Astrocyte (in vitro differentiated cells and primary cell): ENCODE measurements at regions not wholly inside any gene's neighbourhood (a gene's known extent, or its start where the extent isn't known, plus 50 kb on each side); places are given as distances from the start of the nearest gene placed in this dataset.

Experiments
- DNase-seq: peaks from one replicate; pipeline ENCODE4 v3.0.0-alpha.2; 2010; ENCODE audit warnings: low read depth
- FAIRE-seq: peaks from 2 replicates; lab custom pipeline; 2011; peaks lifted over from hg19 to GRCh38; lab: Jason Lieb, UNC
- H2AFZ ChIP-seq: 2 replicates; pipeline ENCODE4 v1.6.0; 2012; ENCODE audit warnings: low read depth, low read length, inconsistent platforms
- H3K27ac ChIP-seq: 2 replicates; pipeline ENCODE4 v1.5.1; 2011; ENCODE audit warnings: low read depth, low read length, inconsistent platforms
- H3K27me3 ChIP-seq: 2 replicates; pipeline ENCODE4 v1.6.0; 2011; ENCODE audit warnings: low read length, inconsistent platforms; ENCODE audit not compliant: insufficient read depth
- H3K36me3 ChIP-seq: 2 replicates; pipeline ENCODE4 v1.5.1; 2011; ENCODE audit warnings: low read length, inconsistent platforms; ENCODE audit not compliant: insufficient read depth
- H3K4me1 ChIP-seq: 2 replicates; pipeline ENCODE4 v1.5.1; 2011; ENCODE audit warnings: low read length, inconsistent platforms; ENCODE audit not compliant: insufficient read depth
- H3K4me2 ChIP-seq: 2 replicates; pipeline ENCODE4 v1.6.0; 2012; ENCODE audit warnings: low read length, inconsistent platforms
- H3K4me3 ChIP-seq: 2 replicates; pipeline ENCODE4 v1.5.1; 2011; ENCODE audit warnings: low read depth, mild to moderate bottlenecking, low read length, inconsistent platforms; ENCODE audit not compliant: insufficient read depth
- H3K79me2 ChIP-seq: 2 replicates; pipeline ENCODE4 v1.6.0; 2012; ENCODE audit warnings: mild to moderate bottlenecking, low read length, inconsistent platforms; ENCODE audit not compliant: insufficient read depth
- H3K9ac ChIP-seq: 2 replicates; pipeline ENCODE4 v1.6.0; 2012; ENCODE audit warnings: mild to moderate bottlenecking, low read length, inconsistent platforms
- H3K9me3 ChIP-seq: 2 replicates; pipeline ENCODE4 v1.5.1; 2012; ENCODE audit warnings: low read depth, mild to moderate bottlenecking, low read length, inconsistent platforms; ENCODE audit not compliant: insufficient read depth
- H4K20me1 ChIP-seq: 2 replicates; pipeline ENCODE4 v1.6.0; 2012; ENCODE audit warnings: low read length, inconsistent platforms; ENCODE audit not compliant: insufficient read depth
- H3K27ac Mint-ChIP-seq: one replicate; pipeline ENCODE4 v1.8.0; 2021; ENCODE audit warnings: mild to moderate bottlenecking, mixed read lengths; ENCODE audit not compliant: unreplicated experiment
- H3K27me3 Mint-ChIP-seq: one replicate; pipeline ENCODE4 v1.8.0; 2021; ENCODE audit warnings: low read depth, mixed read lengths; ENCODE audit not compliant: unreplicated experiment
- H3K36me3 Mint-ChIP-seq: one replicate; pipeline ENCODE4 v1.8.0; 2021; ENCODE audit warnings: low read depth, mixed read lengths; ENCODE audit not compliant: unreplicated experiment
- H3K4me1 Mint-ChIP-seq: one replicate; pipeline ENCODE4 v1.8.0; 2021; ENCODE audit warnings: low read depth, mixed read lengths; ENCODE audit not compliant: unreplicated experiment
- H3K4me3 Mint-ChIP-seq: one replicate; pipeline ENCODE4 v1.8.0; 2021; ENCODE audit warnings: mild to moderate bottlenecking, moderate library complexity, mixed read lengths; ENCODE audit not compliant: unreplicated experiment
- H3K9me3 Mint-ChIP-seq: one replicate; pipeline ENCODE4 v1.8.0; 2021; ENCODE audit warnings: mild to moderate bottlenecking, mixed read lengths; ENCODE audit not compliant: unreplicated experiment
- CTCF ChIP-seq: IDR thresholded peaks from 2 replicates; pipeline ENCODE4 v1.5.1; 2011; ENCODE audit warnings: low read depth, mild to moderate bottlenecking, inconsistent platforms, low read length, moderate library complexity; ENCODE audit not compliant: insufficient read depth
- EZH2 ChIP-seq: IDR thresholded peaks from 2 replicates; pipeline ENCODE4 v1.6.1; 2012; ENCODE audit warnings: mild to moderate bottlenecking, low read length, inconsistent platforms; ENCODE audit not compliant: insufficient read depth

GRCh38 chr14:65866448-65866847 is 453.9 kb downstream of the FUT8 start:
- Histone ChIP-seq H3K9me3 (no peaks in the 10 kb centered on the region), H3K36me3 (no peaks in the 10 kb centered on the region), H2AFZ (no peak overlapping the region), H3K9ac (no peak overlapping the region), H3K4me3 (no peak overlapping the region), H3K4me1 (no peaks in the 10 kb centered on the region), H3K27ac (no peak overlapping the region), H3K79me2 (no peaks in the 10 kb centered on the region), H3K27me3 (peaks cover 4% of the 10 kb centered on the region), H3K4me2 (no peak overlapping the region), H4K20me1 (no peaks in the 10 kb centered on the region)
- no peak for DNase-seq
- Mint-ChIP-seq H3K27ac (no peak overlapping the region), H3K9me3 (no peaks in the 10 kb centered on the region), H3K27me3 (peaks cover 3% of the 10 kb centered on the region), H3K4me1 (no peaks in the 10 kb centered on the region), H3K36me3 (no peaks in the 10 kb centered on the region), H3K4me3 (no peak overlapping the region)
- no peak for FAIRE-seq
- TF ChIP-seq CTCF (no peak), EZH2 (no peak)

- no peak overlapping the region for H2AFZ ChIP-seq
- H3K79me2 ChIP-seq, result no peaks in the 10 kb centered on the region
- H3K27me3 ChIP-seq, result peaks cover 4% of the 10 kb centered on the region
- H3K27ac ChIP-seq, result no peak overlapping the region
- FAIRE-seq (no peak), DNase-seq (no peak)
- no peak overlapping the region for H3K4me2 ChIP-seq
- no peaks in the 10 kb centered on the region for H3K36me3 ChIP-seq
- Mint-ChIP-seq H3K27ac (no peak overlapping the region), H3K27me3 (peaks cover 3% of the 10 kb centered on the region), H3K4me3 (no peak overlapping the region), H3K4me1 (no peaks in the 10 kb centered on the region), H3K36me3 (no peaks in the 10 kb centered on the region), H3K9me3 (no peaks in the 10 kb centered on the region)
- no peaks in the 10 kb centered on the region for H3K4me1 ChIP-seq
- H3K4me3 ChIP-seq, result no peak overlapping the region
- H3K9ac ChIP-seq, result no peak overlapping the region
- no peaks in the 10 kb centered on the region for H4K20me1 ChIP-seq
- TF ChIP-seq EZH2 (no peak), CTCF (no peak)
- no peaks in the 10 kb centered on the region for H3K9me3 ChIP-seq
These were observed 454.4 kb downstream of the FUT8 start for GRCh38 chr14:65866886-65867285.

GRCh38 chr14:65867333-65867732 is 454.8 kb downstream of the FUT8 start:
- no peak for DNase-seq
- Histone ChIP-seq H3K4me3 (no peak overlapping the region), H3K4me2 (no peak overlapping the region), H2AFZ (no peak overlapping the region), H3K27ac (no peak overlapping the region), H3K27me3 (peaks cover 4% of the 10 kb centered on the region), H3K9me3 (no peaks in the 10 kb centered on the region), H3K36me3 (no peaks in the 10 kb centered on the region), H3K79me2 (no peaks in the 10 kb centered on the region), H3K9ac (no peak overlapping the region), H4K20me1 (no peaks in the 10 kb centered on the region), H3K4me1 (no peaks in the 10 kb centered on the region)
- H3K4me1 Mint-ChIP-seq, result no peaks in the 10 kb centered on the region
- no peak overlapping the region for H3K27ac Mint-ChIP-seq
- H3K27me3 Mint-ChIP-seq, result peaks cover 3% of the 10 kb centered on the region
- FAIRE-seq, result no peak
- no peak overlapping the region for H3K4me3 Mint-ChIP-seq
- TF ChIP-seq CTCF (no peak), EZH2 (no peak)
- H3K9me3 Mint-ChIP-seq, result no peaks in the 10 kb centered on the region
- no peaks in the 10 kb centered on the region for H3K36me3 Mint-ChIP-seq
